ENCODE measurements at regions not wholly inside any gene's neighbourhood (a gene's known extent, or its start where the extent isn't known, plus 50 kb on each side); places are given as distances from the start of the nearest gene placed in this dataset.

DNA sequence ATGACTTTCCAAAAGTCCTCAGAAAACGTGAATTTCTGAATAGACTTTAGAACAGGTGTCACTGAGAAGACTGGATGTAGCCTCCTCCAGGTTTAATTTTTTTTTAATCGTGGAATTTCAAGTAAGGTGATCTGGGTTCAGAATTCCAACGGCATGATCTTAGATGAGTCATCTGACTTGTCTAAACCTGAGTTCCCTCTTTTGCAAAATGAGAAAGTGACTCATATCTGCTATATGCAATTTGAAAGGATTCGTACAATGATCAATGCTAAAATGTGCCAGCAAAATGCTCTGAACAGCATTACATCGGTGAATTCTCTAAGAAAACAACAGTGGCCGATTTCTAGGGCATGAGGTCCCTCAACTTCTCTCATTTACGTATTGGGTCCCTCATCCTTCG, 69.1 kb upstream of the ZNF516 start:
- peak overlapping the region; percentile 95; the same call in 1 of the 2 replicates for H4K5ac ChIP-seq (ENCODE audit: low read depth, low read length)
- peak overlapping the region; percentile 95 for H4K91ac ChIP-seq (ENCODE audit: insufficient read depth, low read depth, low read length)
- no TSS peak for BruUV-seq (replicated peaks)
- H3K4me2 ChIP-seq (ENCODE audit: low read depth, low read length) = peak overlapping the region; percentile 60; the same call in 1 of the 2 replicates
- H3K27me3 ChIP-seq (ENCODE audit: control insufficient read depth, insufficient read depth, low read length) = no peaks in the 10 kb centered on the region
- peak overlapping the region; percentile 92; the same call in 1 of the 2 replicates for H3K4ac ChIP-seq (ENCODE audit: low read depth, low read length)
- WGBS, 2 experiments (ENCODE audit: extremely low coverage in 2 of 2, insufficient read length in 1 of 2) = 72% methylated on average over 3 of the region's 8 CpGs; no CpG with 5 or more reads in 1 of the 2 experiments
- H2BK20ac ChIP-seq (ENCODE audit: low read depth, low read length) = peak overlapping the region; percentile 99
- peaks cover 20% of the 10 kb centered on the region for H3K4me1 ChIP-seq (ENCODE audit: control insufficient read depth, insufficient read depth, low read length)
- peak overlapping the region; percentile 87 to 90 for H4K8ac ChIP-seq (ENCODE audit: low read depth in 2 of 2, low read length in 2 of 2)
- H3K14ac ChIP-seq (replicated peaks; ENCODE audit: low read depth, low read length) = peak overlapping the region; percentile 94
- TF ChIP-seq MXI1 (IDR thresholded peaks at IDR 0.05; ENCODE audit: borderline replicate concordance, low read depth, low read length) (no peak), CHD1 (IDR thresholded peaks at IDR 0.05; ENCODE audit: low read depth, low read length) (no peak), CTCF (conservative IDR thresholded peaks at IDR 0.05; ENCODE audit: low read depth, low read length) (no peak), BHLHE40 (IDR thresholded peaks at IDR 0.05; ENCODE audit: low read depth, low read length) (peak; percentile 53; the same call in 1 of the 2 replicates), RCOR1 (IDR thresholded peaks at IDR 0.05; ENCODE audit: insufficient replicate concordance, low read length) (no peak), MAZ (IDR thresholded peaks at IDR 0.05; ENCODE audit: borderline replicate concordance, low read depth, low read length) (no peak), SMC3 (IDR thresholded peaks at IDR 0.05; ENCODE audit: low read depth, low read length) (no peak), NFE2L2 (IDR thresholded peaks at IDR 0.05; ENCODE audit: low read depth, low read length) (no peak), POLR2A (IDR thresholded peaks at IDR 0.05; ENCODE audit: low read depth, low read length) (no peak), RAD21 (IDR thresholded peaks at IDR 0.05; ENCODE audit: low read length) (no peak), ELK1 (IDR thresholded peaks at IDR 0.05; ENCODE audit: borderline replicate concordance, low read depth, low read length) (no peak), CEBPB (IDR thresholded peaks at IDR 0.05; ENCODE audit: low read depth, low read length) (peak; percentile 73), RFX5 (IDR thresholded peaks at IDR 0.05; ENCODE audit: low read depth, low read length) (no peak), MAFK (IDR thresholded peaks at IDR 0.05; ENCODE audit: low read depth, low read length) (no peak), FOS (IDR thresholded peaks at IDR 0.05; ENCODE audit: low read depth, low read length) (peak; percentile 97)
- TF ChIP-seq, protein P1, sequence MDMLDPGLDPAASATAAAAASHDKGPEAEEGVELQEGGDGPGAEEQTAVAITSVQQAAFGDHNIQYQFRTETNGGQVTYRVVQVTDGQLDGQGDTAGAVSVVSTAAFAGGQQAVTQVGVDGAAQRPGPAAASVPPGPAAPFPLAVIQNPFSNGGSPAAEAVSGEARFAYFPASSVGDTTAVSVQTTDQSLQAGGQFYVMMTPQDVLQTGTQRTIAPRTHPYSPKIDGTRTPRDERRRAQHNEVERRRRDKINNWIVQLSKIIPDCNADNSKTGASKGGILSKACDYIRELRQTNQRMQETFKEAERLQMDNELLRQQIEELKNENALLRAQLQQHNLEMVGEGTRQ (IDR thresholded peaks at IDR 0.05; ENCODE audit: low read depth, low read length) = no peak
- peaks cover 2% of the 10 kb centered on the region; the same call in 1 of the 2 replicates for H3K9me3 ChIP-seq (ENCODE audit: control insufficient read depth, insufficient read depth, low read length)
- H3K36me3 ChIP-seq (ENCODE audit: control insufficient read depth, insufficient read depth, low read length) = no peaks in the 10 kb centered on the region
- H3K56ac ChIP-seq (ENCODE audit: extremely low read depth, insufficient read depth, low read length) = peak overlapping the region; percentile 95
- ChIA-PET POLR2A (ENCODE audit: unreplicated experiment) (no interaction called here), CTCF (no interaction called here)
- dilution Hi-C loops (cut with HindIII; ENCODE audit: low sequenced_read_pairs, unreplicated experiment) = no loop called here
- ATAC-seq (ENCODE audit: low read depth) = no peak
- peak overlapping the region; percentile 89; the same call in 2 of the 3 replicates for H2BK15ac ChIP-seq (ENCODE audit: low read depth, low read length)
- H3K9ac ChIP-seq (ENCODE audit: low read depth, low read length) = no peak overlapping the region
- H3K4me3 ChIP-seq (ENCODE audit: insufficient read depth, low read depth, low read length) = no peak overlapping the region
- H2AFZ ChIP-seq (replicated peaks; ENCODE audit: low read length, poor library complexity) = no peak overlapping the region
- H3K23ac ChIP-seq (ENCODE audit: low read depth, low read length) = peak overlapping the region; percentile 65; the same call in 1 of the 2 replicates
- intact Hi-C loops (cut with micrococcal nuclease) = loop anchor here (2.0 kb wide), 1 partner anchor 69 kb away; the partner anchor contains the start of gene ZNF516
- H2BK5ac ChIP-seq (ENCODE audit: low read depth, low read length, poor library complexity, severe bottlenecking) = peak overlapping the region; percentile 99
- peaks cover 3% of the 10 kb centered on the region; the same call in 1 of the 2 replicates for H4K20me1 ChIP-seq (ENCODE audit: insufficient read depth, low read length)
- peak overlapping the region; percentile 99 for H3K27ac ChIP-seq (ENCODE audit: insufficient read depth, low read length)
- in situ Hi-C loops (cut with MboI; ENCODE audit: low sequenced_read_pairs) = loop anchor here (5.0 kb wide), 1 partner anchor 72 kb away; no protein-coding TSS in a partner anchor
- H3K79me1 ChIP-seq (ENCODE audit: low read depth in 1 of 2, low read length in 2 of 2) = peaks cover 5 to 13% of the 10 kb centered on the region in 2 experiments; a peak in 3 of 4 replicates
- peak overlapping the region; percentile 99 for H3K18ac ChIP-seq (ENCODE audit: low read depth, low read length)
- peak; percentile 89 for DNase-seq
- no peak overlapping the region for H2AK9ac ChIP-seq (replicated peaks; ENCODE audit: low read depth, low read length, poor library complexity)
- H3K9me1 ChIP-seq (ENCODE audit: insufficient read depth, low read length) = peaks cover 14% of the 10 kb centered on the region
- H2BK120ac ChIP-seq (ENCODE audit: low read depth, low read length) = peak overlapping the region; percentile 98
- H2AK5ac ChIP-seq (ENCODE audit: low read depth, low read length) = peak overlapping the region; percentile 97; the same call in 1 of the 2 replicates

All from IMR-90 (cell line).